HG02610 (cell line): ENCODE measurements at regions not wholly inside any gene's neighbourhood (a gene's known extent, or its start where the extent isn't known, plus 50 kb on each side); places are given as distances from the start of the nearest gene placed in this dataset.
"Not testable (repeated sequence)": the region's sequence is repeated elsewhere in the genome, so short reads cannot be mapped to it uniquely, and the experiment has no call there.

Experiments used
- ATAC-seq: cut with Tn5 transposase; IDR thresholded peaks from one replicate; pipeline ENCODE4 v1.9.1; 2021; ENCODE audit warnings: mild to moderate bottlenecking, moderate library complexity; ENCODE audit not compliant: unreplicated experiment

DNA sequence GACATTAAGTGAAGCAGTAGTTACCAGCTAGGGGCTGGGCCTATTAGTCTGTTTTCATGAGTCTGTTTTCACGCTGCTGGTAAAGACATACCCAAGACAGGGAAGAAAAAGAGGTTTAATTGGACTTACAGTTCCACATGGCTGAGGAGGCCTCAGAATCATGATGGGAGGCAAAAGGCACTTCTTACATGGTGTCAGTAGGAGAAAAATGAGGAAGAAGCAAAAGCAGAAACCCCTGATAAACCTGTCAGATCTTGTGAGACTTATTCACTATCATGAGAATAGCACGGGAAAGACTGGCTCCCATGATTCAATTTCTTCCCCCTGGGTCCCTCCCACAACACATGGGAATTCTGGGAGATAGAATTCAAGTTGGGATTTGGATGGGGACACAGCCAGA is 108.0 kb upstream of the LNX1 start:
- not testable (repeated sequence) for ATAC-seq

DNA sequence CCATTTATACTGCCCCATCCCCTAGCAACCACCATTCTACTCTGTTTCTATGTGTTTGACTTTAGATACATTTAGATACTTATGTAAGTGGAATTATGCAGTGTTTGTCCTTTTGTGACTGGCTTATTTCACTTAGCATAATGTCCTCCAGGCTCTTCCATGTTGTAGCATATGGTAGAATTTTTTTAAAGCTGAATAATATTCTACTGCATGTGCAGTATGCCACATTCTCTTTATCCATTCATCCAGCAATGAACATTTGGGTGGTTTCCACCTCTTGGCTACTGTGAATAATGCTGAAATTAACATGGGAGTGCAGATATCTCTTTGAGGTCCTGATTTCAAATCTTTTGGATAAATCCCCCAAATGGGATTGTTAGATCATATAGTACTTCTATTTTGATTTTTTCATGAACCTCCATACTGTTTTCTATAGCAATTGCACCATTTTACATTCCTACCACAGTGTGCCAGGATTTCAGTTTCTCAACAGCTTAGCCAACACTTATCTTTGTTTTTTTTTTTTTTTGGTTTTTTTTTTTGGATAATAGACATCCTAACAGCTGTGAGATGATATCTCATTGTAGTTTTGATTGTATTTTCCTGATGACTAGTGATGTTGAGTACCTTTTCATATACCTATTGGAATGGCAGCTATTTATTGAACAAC is 105.9 kb upstream of the LNX1 start:
- ATAC-seq: no peak

DNA sequence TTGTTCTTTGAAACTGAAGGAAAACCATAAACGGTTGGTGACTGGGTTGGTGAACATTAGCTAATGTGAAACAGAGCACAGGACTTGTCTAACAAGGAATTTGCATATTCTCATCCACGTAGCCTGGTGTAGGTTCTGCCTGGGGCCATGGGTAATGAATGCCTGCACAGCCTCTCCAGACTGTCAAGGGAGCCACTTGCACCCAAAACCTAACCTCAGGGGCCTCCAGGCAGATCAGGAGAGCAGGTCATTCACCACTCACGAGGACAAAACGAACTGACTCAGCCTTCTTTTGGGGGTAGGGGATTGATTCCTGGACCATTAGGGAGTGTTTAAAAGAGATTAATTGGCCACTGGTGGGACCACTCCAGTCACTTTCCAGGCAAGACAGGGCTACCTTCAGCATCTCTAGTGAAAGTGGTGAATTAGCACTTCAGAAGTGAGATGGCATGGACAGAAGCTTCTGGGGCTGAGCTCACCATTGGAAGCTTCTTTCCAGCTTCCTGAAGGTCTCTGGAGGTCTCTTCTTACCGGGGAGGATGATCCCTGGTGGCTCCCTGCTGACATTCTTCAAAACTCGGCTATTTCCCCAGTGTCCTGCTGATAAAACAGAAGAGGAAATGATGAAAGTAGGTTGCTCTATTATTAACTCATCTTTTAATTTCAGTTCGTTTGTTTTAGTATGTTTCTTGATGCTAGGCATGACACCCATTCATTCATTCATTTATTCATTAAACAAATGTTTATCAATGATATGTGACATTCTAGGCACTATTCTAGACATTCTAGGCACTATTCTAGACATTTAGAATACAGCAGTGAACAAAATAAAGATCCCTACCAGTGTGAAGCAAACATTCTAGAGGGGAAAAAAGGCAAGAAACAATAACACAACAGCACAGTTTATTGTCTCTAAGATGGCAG is 104.5 kb upstream of the LNX1 start:
- peak; percentile 41 for ATAC-seq

DNA sequence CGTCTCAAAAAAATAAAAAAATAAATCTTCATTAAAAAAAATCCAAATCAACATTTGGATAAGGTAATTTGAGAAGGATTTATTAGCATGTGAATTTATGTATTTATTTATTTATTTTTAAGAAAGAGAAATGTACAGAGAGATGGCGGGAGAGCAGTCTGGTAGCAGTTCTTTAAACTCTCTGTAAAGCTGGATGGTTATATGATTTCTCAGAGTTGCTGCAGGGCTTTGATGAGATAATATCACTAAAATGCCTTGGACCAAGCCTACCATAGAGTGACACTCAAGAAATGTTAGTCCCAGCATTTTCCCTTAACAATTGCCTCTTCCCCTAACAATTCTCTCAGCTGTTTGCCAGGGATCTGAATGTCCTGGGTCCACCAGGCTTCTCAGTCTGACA is 103.4 kb upstream of the LNX1 start:
- ATAC-seq: no peak

DNA sequence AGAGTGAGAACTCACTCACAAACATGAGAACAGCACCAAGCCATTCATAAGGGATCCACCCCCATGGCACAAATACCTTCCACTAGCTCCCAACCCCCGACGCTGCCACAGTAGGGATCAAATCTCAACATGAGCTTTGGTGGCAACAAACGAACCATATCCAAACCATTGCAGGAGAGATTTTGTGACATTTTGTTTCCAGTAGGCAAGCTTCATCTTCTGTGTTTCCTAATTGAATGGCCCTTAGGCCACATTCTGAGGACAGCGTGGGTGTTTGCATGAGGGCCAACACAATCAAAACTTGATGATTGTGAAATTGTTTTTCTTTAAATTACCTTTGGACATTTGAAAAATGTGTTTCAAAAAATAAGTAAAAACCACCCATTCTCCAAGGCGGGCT is 102.6 kb upstream of the LNX1 start:
- ATAC-seq: no peak

DNA sequence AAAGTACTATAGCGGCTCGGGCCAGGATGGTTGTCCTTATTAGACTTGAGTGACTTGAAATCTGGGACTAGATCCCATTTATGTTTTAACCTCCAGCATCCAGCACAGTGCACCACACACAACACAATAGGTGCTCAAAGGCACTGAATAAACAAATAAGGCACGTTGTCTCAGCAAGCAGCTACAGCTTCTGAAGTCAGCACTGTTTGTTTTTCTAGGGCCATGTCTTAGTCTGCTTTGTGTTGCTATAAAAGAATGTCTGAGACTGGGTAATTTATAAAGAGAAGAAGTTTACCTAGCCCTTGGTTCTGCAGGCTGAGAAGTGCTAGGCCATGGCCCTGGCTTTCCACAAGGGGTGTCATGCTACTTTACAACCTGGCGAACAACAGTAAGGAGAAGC is 102.1 kb upstream of the LNX1 start:
- ATAC-seq: no peak

DNA sequence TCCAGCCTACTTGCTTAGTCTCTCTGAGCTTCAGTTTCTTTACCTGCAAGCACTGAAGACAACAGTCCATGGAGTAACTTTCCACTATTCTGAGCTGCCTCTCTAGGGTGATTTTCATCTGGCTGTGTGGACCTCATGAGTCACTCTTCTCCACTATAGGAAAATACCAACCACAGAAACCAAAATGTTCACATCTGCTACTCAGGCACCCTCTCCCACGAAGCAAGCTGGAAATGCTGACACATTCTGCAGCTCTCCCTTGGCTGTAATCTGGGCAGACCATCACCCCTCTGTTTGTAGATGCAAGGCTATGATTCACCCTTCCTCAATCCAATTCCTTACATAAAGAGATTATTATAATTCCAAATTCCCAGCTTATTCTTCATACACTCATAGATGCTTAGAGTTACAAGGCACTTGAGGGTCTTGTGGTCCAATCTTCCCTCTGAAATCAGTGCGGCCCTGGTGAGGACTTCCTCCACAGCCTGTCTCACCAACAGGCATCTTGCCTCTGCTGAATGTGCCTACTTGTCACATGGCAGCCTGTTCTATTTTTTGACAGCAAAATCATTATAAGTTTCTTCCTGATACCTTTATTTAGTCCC is 97.0 kb upstream of the LNX1 start:
- ATAC-seq: peak; percentile 92

DNA sequence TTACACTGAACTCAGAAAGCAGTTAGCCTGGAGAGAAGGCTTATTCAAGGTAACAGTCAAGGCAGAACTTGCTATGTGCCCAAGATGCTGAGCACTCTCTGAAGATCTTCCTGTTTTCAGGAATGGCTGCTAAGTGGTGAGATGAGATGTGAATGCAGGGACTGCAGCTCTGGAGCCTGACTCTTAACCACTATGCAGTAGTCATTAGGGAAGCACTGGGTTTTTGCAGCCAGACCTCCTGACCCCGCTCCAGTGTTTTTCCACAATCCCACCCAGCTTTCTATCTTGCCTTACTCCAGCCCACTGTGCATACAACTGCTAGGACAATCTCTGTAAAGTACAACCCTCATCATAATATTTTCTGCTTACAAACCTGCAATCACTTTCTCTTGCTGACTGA is 95.2 kb upstream of the LNX1 start:
- no peak for ATAC-seq

DNA sequence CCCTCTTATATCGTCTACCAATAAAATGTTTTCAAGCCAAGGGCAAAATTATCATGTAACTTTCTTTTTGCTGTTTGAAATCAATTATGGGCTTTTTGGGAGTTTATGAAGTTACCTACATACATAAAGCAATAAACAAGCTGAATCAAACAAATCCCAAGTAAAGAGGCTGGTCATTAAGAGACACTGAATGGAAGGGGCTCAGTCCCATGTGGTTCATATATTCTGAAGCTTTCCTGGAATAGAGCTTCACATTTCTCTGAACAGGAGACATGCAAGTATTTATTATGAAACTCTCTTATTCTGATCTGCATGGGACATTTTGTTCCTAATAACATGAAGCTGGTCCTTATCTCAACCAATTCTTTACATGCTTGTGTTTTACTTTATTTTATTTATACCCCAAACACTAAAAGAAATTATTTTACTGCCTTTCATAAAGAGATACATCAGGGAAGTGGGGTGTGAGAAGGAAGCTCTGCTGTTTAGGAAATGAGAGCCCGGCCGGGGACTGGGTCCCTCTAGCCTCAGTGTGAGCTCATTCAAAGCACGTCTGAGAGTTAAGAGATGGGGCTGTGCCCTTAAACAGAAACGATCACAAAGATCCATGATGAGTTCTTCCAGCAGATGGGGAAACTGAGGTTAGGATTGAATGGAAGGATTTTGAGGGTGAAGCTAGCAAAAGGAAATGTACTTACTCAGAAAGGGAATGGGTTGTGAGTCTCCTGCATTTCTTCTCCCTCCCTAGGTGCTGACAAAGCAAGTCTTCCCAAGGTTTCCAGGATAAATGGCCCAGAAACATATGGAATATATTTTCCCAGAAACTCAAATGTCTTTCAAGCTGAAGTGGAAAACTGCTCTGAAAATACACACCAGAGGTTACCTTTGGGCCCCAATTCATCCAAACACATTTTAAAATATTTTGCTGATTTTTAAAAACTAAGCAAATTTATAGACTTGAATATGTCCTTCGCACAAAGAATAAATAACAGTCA is 93.1 kb upstream of the LNX1 start:
- ATAC-seq: no peak

DNA sequence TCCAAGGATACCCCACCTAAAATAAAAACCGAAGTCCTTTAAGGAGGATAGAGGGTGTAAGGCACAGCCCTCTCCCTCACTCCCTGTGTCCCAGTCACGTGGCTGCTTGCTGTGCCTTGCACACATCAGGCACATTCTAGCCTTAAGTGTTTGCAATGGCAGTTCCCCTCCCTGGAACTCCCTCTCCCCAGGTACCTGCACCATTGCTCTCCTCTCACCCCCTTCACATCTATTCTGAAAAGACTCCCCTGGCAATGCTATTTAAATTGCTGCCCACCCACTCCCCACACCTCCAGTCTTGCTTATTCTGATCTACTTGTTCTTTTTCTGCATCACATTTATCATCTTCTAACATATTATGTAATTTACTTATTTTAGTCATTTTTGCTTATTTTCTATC is 91.6 kb upstream of the LNX1 start:
- no peak for ATAC-seq

DNA sequence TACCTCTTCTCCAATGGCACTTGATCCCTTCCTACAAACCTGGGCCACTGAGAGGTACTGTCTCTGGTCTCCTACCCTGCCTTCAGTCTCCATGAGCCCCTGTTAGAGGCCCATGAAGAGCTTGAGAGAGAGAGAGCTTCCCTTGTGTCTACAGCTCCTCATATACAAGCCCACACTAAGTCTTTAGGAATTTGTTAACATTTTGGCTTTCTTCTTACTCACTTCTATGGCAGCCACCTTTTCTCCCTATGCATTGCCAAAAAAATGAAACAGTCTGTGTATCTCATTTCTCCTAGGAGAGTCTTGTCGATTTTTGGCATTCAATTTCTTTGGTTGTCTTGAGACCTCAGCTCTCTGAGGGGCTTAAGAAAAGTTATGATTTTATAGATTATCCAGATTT is 90.9 kb upstream of the LNX1 start:
- ATAC-seq: no peak

DNA sequence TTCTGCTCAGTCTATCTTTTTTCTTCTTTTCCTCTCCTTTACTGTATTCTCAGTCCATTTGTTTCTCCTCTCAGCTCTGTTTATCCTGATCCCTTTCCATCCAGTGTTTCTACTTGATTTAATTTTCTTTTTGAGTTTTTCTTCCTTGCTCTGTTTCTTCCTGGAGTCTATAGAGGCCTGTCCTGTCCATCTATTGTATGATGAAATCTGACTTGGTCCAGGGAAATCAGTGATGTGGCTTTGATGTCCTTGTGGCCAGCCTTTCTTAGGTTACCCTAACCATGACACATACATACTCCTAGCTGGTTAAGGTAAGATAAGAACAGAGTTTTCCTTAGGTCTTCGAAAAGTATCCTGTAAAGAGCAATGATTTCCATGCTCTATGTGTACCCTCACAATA is 89.3 kb upstream of the LNX1 start:
- no peak for ATAC-seq

DNA sequence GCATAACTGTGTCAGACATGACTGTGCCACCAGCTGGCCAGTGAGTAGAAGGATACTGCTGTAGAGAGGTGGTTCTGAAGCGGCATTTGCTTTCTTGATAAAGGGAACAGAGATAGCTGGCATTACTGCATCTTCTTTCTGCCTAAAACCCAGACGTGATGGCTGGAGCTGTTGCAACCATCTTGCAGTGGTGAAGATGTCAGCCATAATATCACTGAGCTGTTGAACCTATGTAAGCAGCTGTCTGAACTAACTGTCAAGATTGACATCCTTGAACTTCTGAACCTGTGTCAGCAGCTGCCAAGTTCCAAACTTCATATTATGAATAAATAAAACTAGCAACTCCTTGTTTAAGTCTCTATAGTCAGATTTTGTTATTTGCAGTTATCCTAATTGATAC is 88.9 kb upstream of the LNX1 start:
- ATAC-seq: no peak

DNA sequence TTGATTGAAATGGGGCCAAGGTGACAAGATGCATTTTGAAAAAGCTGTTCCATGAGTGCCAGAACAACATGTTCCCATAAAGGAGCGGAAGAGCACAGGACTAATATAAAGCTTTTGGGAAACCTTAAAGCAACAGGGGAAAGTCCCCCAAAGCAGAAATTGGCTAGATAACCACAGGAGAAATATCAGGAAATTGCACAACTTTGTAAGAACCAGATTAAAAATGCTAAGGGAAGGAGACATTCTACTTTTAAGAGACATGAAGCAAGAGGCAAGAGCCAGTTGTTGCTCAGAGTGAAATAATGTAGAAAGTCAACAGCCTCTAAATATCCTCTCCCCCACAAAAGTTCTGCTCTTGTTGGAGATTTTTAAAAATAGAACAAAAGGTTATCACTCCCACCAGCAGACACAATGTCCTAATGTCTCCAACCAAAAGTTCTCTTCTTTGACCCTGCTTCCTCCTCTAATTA is 85.2 kb upstream of the LNX1 start:
- no peak for ATAC-seq

DNA sequence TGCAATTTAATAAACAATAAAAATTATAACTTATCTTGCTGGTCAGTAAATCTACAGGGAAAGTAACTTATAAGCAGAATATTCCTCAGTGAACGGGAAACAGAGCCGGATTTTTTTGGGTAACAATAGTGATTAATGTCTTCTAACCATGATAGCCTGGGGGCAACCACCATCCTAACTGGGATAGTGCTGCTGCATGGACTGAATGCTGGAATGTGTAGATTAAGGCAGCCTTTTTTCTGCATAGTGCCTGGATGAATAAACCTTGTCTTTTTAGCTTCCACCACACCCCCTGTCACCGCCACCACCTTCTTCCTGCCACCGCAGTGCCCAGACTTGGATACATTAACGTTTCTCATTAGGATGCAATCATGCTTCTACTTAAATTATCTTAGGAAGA is 83.6 kb upstream of the LNX1 start:
- no peak for ATAC-seq

DNA sequence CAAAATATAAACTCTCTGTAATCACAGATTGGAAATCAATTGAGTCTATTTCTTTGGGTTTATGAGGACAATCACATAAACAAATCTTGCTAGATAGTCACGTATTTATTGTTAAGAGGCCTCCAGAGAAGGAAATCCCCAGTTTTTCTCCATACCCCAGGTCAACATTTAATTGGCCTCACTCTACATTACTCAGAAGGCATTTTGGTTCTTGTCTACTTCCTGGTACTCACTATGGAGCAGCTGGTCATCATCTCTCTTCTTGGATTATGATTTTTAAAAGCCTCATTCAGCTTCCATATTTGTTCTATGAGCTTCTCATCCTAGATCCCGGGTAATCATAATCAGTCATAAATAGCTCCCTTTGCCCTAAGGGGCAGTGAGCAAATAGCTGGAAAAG is 81.6 kb upstream of the LNX1 start:
- no peak for ATAC-seq

DNA sequence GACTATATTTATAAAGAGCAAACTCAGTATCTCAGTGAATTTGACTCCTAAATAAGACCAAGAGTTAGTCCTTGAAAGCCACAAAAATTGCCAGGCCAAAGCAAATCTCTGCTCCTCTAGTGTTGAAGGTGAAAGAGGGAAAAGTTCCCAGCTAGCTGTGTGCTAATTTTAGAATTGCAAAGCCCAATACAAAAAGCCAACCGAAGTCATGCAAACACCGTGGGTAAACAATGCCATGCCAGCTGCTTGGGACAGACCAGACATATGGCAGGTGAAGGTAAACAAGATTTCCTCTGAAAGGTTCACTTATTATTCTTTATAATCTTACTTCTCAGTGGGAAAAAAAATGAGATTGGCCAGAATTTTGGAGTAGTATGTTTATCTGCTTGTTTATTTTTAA is 80.5 kb upstream of the LNX1 start:
- ATAC-seq: no peak

DNA sequence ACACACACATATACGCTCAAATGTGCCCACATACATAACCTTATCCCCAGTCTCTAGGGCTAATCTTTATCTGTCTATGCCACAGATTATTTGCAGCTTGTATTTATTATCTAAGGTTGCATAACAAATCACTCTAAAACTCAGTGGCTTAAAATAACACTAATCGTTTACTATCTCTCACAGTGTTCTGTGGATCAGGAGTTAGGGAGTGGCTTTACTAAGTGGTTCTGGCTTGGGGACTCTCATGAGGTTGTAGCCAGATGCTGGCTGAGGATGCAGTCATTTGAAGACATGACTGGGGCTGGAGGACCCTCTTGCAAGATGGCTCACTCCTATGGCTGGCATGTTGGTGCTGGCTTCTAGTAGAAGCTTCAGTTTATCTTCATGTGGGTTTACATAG is 68.5 kb upstream of the LNX1 start:
- ATAC-seq: no peak

DNA sequence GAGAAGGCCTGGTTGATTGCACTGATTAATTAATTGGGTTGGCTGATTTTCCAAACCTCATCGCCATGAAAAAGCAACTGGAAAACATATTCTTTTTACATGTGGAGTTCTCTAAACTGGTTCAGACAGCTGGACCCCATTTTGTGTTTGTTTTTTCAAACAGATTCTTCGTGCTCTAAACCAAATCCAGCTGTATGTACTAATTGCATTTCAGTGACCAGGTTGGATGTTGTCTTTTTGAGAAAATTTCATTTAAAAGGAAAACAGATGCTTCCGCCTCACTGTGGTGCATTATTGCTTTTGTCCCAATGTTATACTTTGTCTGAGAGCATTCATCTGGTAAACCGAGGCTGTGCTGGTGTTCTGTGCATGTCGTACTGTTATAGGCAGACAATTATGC is 67.8 kb upstream of the LNX1 start:
- no peak for ATAC-seq

DNA sequence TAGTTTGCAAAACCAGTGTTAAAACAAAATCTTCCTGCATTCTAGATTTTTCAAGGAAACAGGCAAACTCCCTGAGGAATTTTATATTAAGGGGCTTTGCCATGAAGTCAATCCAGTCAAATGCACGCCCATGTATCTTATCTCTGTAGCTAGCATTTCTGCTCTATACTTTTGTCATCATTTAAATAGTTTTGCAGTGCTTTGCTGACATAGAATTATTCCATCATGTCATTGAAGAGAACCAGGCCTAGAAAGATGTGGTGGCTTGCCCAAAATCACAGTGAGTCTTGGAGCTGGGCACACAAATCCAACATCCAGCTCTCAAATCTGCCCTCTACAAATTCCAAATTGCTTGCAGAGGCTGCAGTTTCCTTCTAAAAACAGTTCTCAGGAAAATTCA is 66.7 kb upstream of the LNX1 start:
- no peak for ATAC-seq
